ENCODE measurements at regions not wholly inside any gene's neighbourhood (a gene's known extent, or its start where the extent isn't known, plus 50 kb on each side); places are given as distances from the start of the nearest gene placed in this dataset.

- no peak overlapping the region for H3K4me3 ChIP-seq (replicated peaks; ENCODE audit: low read depth, low read length)
- TF ChIP-seq CTCF (IDR thresholded peaks at IDR 0.05; ENCODE audit: low read length, missing control alignments) = no peak
- no peak for DNase-seq (ENCODE audit: low read depth)
These were observed 595.6 kb downstream of the NPHP4 start for GRCh38 chr1:5396593-5396992.

GRCh38 chr1:5394111-5394510 lies 598.1 kb downstream of the NPHP4 start:
- H3K4me3 ChIP-seq (replicated peaks; ENCODE audit: low read depth, low read length) = no peak overlapping the region
- TF ChIP-seq CTCF (IDR thresholded peaks at IDR 0.05; ENCODE audit: low read length, missing control alignments) = no peak
- no peak for DNase-seq (ENCODE audit: low read depth)

GRCh38 chr1:5393603-5394002 lies 598.6 kb downstream of the NPHP4 start:
- no peak for TF ChIP-seq CTCF (IDR thresholded peaks at IDR 0.05; ENCODE audit: low read length, missing control alignments)
- no peak overlapping the region for H3K4me3 ChIP-seq (replicated peaks; ENCODE audit: low read depth, low read length)
- DNase-seq (ENCODE audit: low read depth) = no peak

- no peak for TF ChIP-seq CTCF (IDR thresholded peaks at IDR 0.05; ENCODE audit: low read length, missing control alignments)
- no peak overlapping the region for H3K4me3 ChIP-seq (replicated peaks; ENCODE audit: low read depth, low read length)
- DNase-seq (ENCODE audit: low read depth) = no peak
These were observed 599.1 kb downstream of the NPHP4 start for GRCh38 chr1:5393146-5393545.

GRCh38 chr1:5391725-5392124 lies 600.5 kb downstream of the NPHP4 start:
- H3K4me3 ChIP-seq (replicated peaks; ENCODE audit: low read depth, low read length) = no peak overlapping the region
- DNase-seq (ENCODE audit: low read depth) = no peak
- no peak for TF ChIP-seq CTCF (IDR thresholded peaks at IDR 0.05; ENCODE audit: low read length, missing control alignments)

- no peak overlapping the region for H3K4me3 ChIP-seq (replicated peaks; ENCODE audit: low read depth, low read length)
- no peak for DNase-seq (ENCODE audit: low read depth)
- no peak for TF ChIP-seq CTCF (IDR thresholded peaks at IDR 0.05; ENCODE audit: low read length, missing control alignments)
These were observed 601.7 kb downstream of the NPHP4 start for GRCh38 chr1:5390504-5390903.

GRCh38 chr1:5389101-5389885 lies 602.9 kb downstream of the NPHP4 start:
- no peak overlapping the region for H3K4me3 ChIP-seq (replicated peaks; ENCODE audit: low read depth, low read length)
- no peak for DNase-seq (ENCODE audit: low read depth)
- TF ChIP-seq CTCF (IDR thresholded peaks at IDR 0.05; ENCODE audit: low read length, missing control alignments) = no peak

Data from fibroblast of pulmonary artery (primary cell).